Neutrophil (primary cell): ENCODE measurements at regions not wholly inside any gene's neighbourhood (a gene's known extent, or its start where the extent isn't known, plus 50 kb on each side); places are given as distances from the start of the nearest gene placed in this dataset.

ENCODE experiments used
- H3K27ac ChIP-seq: fragments of 200-600 bp; sonication (generic); 2 replicates; pipeline ENCODE4 v1.5.1; 2016; ENCODE audit warnings: mild to moderate bottlenecking, moderate library complexity
- H3K27me3 ChIP-seq: fragments of 200-600 bp; sonication (generic); 2 replicates; pipeline ENCODE4 v1.6.0; 2016; ENCODE audit warnings: mild to moderate bottlenecking
- H3K36me3 ChIP-seq: fragments of 200-600 bp; sonication (generic); 2 replicates; pipeline ENCODE4 v1.5.1; 2017
- H3K4me1 ChIP-seq, 2 experiments: fragments of 200-600 bp in 1 of 2; sonication (generic) in 1 of 2; 1 replicate in 1 of 2; 2 replicates in 1 of 2; pipeline versions ENCODE4 v1.5.1 to v1.6.1; 2013 to 2016; ENCODE audit warnings: low read depth in 1 of 2, low read length in 1 of 2, mild to moderate bottlenecking in 1 of 2, moderate library complexity in 1 of 2; ENCODE audit not compliant: control insufficient read depth in 1 of 2, insufficient read depth in 1 of 2
- H3K4me3 ChIP-seq, 2 experiments: fragments of 200-600 bp in 1 of 2; sonication (generic) in 1 of 2; 1 replicate in 1 of 2; 2 replicates in 1 of 2; pipeline ENCODE4 v1.5.1; 2013 to 2016; ENCODE audit warnings: low read depth in 1 of 2, low read length in 1 of 2, mild to moderate bottlenecking in 1 of 2, moderate library complexity in 1 of 2
- H3K9me3 ChIP-seq: fragments of 200-600 bp; sonication (generic); 2 replicates; pipeline ENCODE4 v1.5.1; 2016
- TF ChIP-seq, protein P1 (sequence below): fragments of 200-600 bp; sonication (generic); IDR thresholded peaks from 2 replicates; pipeline ENCODE4 v1.5.1; 2016; ENCODE audit warnings: antibody characterized with exemption

DNA sequence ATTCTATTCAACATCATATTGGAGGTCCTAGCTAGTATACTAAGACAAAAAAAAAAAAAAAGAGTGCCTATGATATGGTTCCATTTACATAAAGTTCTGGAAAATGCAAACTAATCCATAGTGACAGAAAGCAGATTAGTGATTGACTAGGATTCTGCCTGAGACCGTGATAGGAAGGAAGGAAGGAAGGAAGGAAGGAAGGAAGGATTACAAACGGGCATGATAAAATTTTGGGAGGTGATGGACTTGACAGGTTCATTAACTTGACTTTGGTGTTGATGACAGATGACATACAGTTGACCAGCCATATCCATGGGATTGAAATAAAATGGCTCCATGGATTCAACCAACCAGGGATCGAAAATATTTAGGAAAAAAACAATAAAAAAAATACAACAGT is 79.1 kb upstream of the MAN2A1 start:
- TF ChIP-seq, protein P1, sequence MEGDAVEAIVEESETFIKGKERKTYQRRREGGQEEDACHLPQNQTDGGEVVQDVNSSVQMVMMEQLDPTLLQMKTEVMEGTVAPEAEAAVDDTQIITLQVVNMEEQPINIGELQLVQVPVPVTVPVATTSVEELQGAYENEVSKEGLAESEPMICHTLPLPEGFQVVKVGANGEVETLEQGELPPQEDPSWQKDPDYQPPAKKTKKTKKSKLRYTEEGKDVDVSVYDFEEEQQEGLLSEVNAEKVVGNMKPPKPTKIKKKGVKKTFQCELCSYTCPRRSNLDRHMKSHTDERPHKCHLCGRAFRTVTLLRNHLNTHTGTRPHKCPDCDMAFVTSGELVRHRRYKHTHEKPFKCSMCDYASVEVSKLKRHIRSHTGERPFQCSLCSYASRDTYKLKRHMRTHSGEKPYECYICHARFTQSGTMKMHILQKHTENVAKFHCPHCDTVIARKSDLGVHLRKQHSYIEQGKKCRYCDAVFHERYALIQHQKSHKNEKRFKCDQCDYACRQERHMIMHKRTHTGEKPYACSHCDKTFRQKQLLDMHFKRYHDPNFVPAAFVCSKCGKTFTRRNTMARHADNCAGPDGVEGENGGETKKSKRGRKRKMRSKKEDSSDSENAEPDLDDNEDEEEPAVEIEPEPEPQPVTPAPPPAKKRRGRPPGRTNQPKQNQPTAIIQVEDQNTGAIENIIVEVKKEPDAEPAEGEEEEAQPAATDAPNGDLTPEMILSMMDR, result no peak
- Histone ChIP-seq H3K4me3 (no peak overlapping the region), H3K4me1 (no peaks in the 10 kb centered on the region), H3K9me3 (no peaks in the 10 kb centered on the region), H3K36me3 (no peaks in the 10 kb centered on the region), H3K27me3 (no peaks in the 10 kb centered on the region), H3K27ac (no peak overlapping the region)

DNA sequence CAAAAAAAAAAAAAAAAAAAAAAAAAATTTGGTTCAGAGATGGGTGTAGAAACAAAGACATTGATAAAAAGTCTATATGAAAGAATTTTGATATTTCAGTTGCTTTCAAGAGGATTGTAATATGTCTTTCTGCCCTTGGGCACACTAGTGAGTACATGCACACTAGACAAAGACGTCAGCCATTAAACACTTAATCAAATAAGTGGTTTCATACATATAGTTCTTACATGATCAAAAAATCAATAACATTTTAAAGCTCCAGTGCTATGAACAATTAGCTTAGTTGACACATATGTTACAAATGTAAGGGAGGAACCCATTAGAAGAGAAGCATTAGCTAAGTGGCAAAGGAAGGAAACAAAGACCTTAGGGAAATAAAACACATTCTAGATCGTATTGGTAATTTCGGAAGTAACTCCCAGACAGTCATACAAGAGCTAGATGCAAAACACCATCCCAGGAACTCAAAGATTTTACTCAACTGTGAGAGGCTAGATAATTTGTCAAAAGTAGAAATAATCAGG is 84.5 kb upstream of the MAN2A1 start:
- H3K4me3 ChIP-seq, result no peak overlapping the region
- no peak overlapping the region for H3K27ac ChIP-seq
- TF ChIP-seq, protein P1, result no peak
- H3K9me3 ChIP-seq, result no peaks in the 10 kb centered on the region
- H3K36me3 ChIP-seq, result no peaks in the 10 kb centered on the region
- H3K4me1 ChIP-seq, result no peaks in the 10 kb centered on the region
- H3K27me3 ChIP-seq, result no peaks in the 10 kb centered on the region

DNA sequence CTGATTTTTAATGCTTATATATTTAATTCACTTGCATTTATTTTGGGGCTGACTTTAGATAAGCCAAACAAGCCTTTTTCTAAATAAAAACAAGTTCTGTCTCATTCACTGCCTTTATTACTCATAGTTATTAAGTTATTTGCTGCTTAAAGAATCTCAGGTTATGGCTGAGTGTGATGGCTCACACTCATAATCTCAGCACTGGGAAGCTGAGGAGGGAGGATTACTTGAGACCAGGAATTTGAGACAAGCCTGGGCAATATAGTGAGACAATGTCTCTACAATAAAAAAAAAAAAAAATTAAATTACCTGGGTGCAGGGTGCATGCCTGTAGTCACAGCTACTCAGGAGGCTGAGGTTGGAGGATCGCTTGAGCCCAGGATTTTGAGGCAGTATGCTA is 85.0 kb upstream of the MAN2A1 start:
- H3K9me3 ChIP-seq, result no peaks in the 10 kb centered on the region
- no peaks in the 10 kb centered on the region for H3K4me1 ChIP-seq
- H3K27ac ChIP-seq, result no peak overlapping the region
- H3K27me3 ChIP-seq, result no peaks in the 10 kb centered on the region
- TF ChIP-seq, protein P1, result no peak
- no peak overlapping the region for H3K4me3 ChIP-seq
- no peaks in the 10 kb centered on the region for H3K36me3 ChIP-seq

DNA sequence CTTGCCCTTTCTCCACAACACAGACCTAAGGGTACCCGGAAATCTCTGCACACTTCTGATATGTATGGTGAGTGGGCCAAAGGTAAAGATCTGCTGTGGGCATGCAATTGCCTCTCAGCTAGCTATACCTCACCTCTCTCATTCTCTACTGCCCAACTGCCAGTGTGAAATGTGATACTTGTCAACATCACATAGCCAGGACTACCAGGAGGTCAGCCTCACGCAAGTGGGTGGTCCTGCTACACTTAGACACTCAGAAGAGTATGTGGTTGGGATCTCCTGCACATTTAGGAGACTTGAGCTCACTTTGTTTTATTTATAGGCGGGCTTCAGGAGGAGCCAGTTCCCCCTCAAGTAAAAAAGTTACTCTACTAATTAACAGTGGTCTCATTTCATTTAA is 88.0 kb upstream of the MAN2A1 start:
- no peaks in the 10 kb centered on the region for H3K36me3 ChIP-seq
- TF ChIP-seq, protein P1, result no peak
- H3K4me1 ChIP-seq, result no peaks in the 10 kb centered on the region
- H3K27ac ChIP-seq, result no peak overlapping the region
- H3K27me3 ChIP-seq, result no peaks in the 10 kb centered on the region
- no peaks in the 10 kb centered on the region for H3K9me3 ChIP-seq
- no peak overlapping the region for H3K4me3 ChIP-seq

DNA sequence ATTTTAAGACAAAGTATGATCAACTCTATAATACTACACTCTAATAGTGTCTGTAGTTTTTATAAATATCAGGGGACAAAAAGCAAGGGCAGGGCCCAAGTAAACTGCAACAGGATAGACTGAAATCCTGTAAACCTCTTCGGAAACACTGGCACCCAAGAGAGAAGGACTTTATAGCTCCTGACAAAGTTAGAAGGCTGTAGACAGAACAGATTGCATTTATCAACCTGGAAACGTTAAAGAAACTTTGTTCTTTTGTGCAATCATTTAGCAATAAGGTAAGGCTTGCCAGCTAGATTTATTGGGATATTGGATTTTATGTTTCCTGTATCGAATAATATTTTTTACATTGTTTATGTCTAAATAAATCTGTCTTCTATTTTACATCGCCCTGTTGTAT is 91.8 kb upstream of the MAN2A1 start:
- no peaks in the 10 kb centered on the region for H3K4me1 ChIP-seq
- no peak overlapping the region for H3K27ac ChIP-seq
- TF ChIP-seq, protein P1, result no peak
- H3K4me3 ChIP-seq, result no peak overlapping the region
- H3K27me3 ChIP-seq, result no peaks in the 10 kb centered on the region
- H3K9me3 ChIP-seq, result no peaks in the 10 kb centered on the region
- H3K36me3 ChIP-seq, result no peaks in the 10 kb centered on the region

DNA sequence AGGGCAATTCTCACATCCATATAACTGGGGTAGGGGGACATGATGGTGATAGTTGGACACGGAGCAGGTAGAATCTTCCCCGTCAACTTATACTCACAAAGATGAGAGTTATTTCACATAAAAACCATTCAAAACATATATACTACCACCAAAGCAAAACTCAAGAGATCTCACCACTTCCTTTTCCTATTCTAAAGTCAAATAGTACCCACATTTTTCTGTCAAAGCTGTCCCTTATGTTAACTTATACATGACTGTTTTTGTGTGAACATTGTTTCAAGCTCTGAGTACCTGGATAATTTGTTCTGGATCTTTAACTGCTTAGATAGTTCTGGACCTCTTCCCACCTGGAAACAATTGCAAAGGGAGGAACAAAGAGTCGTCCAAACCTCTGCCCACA is 95.5 kb upstream of the MAN2A1 start:
- TF ChIP-seq, protein P1, result no peak
- no peaks in the 10 kb centered on the region for H3K36me3 ChIP-seq
- no peaks in the 10 kb centered on the region for H3K9me3 ChIP-seq
- no peaks in the 10 kb centered on the region for H3K27me3 ChIP-seq
- no peak overlapping the region for H3K4me3 ChIP-seq
- H3K4me1 ChIP-seq, result no peaks in the 10 kb centered on the region
- no peak overlapping the region for H3K27ac ChIP-seq
